Smooth muscle cell (in vitro differentiated cells): ENCODE measurements at regions not wholly inside any gene's neighbourhood (a gene's known extent, or its start where the extent isn't known, plus 50 kb on each side); places are given as distances from the start of the nearest gene placed in this dataset.

ENCODE experiments used
- DNase-seq: peaks from one replicate; lab custom pipeline; 2025; ENCODE audit not compliant: unreplicated experiment; lab: John Stamatoyannopoulos, UW
- H2AFZ ChIP-seq: fragments of 200-600 bp; sonication (generic); 2 replicates; pipeline ENCODE4 v1.6.0; 2016; ENCODE audit warnings: antibody characterized with exemption, low read depth, mild to moderate bottlenecking
- H3F3A ChIP-seq: fragments of 200-600 bp; sonication (generic); 2 replicates; pipeline ENCODE4 v1.6.0; 2017; ENCODE audit warnings: antibody characterized with exemption, low read depth
- H3K27ac ChIP-seq: fragments of 200-600 bp; sonication (generic); 2 replicates; pipeline ENCODE4 v1.5.1; 2016; ENCODE audit warnings: low read depth, mild to moderate bottlenecking
- H3K27me3 ChIP-seq: fragments of 200-600 bp; sonication (generic); 2 replicates; pipeline ENCODE4 v1.6.1; 2016; ENCODE audit warnings: low read depth, mild to moderate bottlenecking
- H3K36me3 ChIP-seq: fragments of 200-600 bp; sonication (generic); 2 replicates; pipeline ENCODE4 v1.5.1; 2016; ENCODE audit warnings: low read depth
- H3K4me1 ChIP-seq: fragments of 200-600 bp; sonication (generic); 2 replicates; pipeline ENCODE4 v1.5.1; 2016; ENCODE audit warnings: low read depth
- H3K4me2 ChIP-seq: fragments of 200-600 bp; sonication (generic); 2 replicates; pipeline ENCODE4 v1.6.0; 2016; ENCODE audit warnings: mild to moderate bottlenecking
- H3K4me3 ChIP-seq: fragments of 200-600 bp; sonication (generic); 2 replicates; pipeline ENCODE4 v1.5.1; 2016; ENCODE audit warnings: mild to moderate bottlenecking
- H3K79me2 ChIP-seq: fragments of 200-600 bp; sonication (generic); 2 replicates; pipeline ENCODE4 v1.6.0; 2016; ENCODE audit warnings: low read depth, mild to moderate bottlenecking
- H3K9ac ChIP-seq: fragments of 200-600 bp; sonication (generic); 2 replicates; pipeline ENCODE4 v1.6.0; 2016; ENCODE audit warnings: low read depth
- H3K9me3 ChIP-seq: fragments of 200-600 bp; sonication (generic); replicated peaks from 2 replicates; pipeline ENCODE4 v1.5.1; 2016; ENCODE audit warnings: low read depth
- H4K20me1 ChIP-seq: fragments of 200-600 bp; sonication (generic); 2 replicates; pipeline ENCODE4 v1.6.0; 2016; ENCODE audit warnings: low read depth
- CTCF ChIP-seq: fragments of 200-600 bp; sonication (generic); IDR thresholded peaks from 2 replicates; pipeline ENCODE4 v1.5.1; 2017; ENCODE audit warnings: borderline replicate concordance, mild to moderate bottlenecking, antibody characterized with exemption; ENCODE audit not compliant: insufficient read depth, poor library complexity, severe bottlenecking
- WGBS: methylation state at CpG from one replicate; pipeline ENCODE4 v1.1.7; 2016; ENCODE audit warnings: low lambda C conversion rate; 5-methylcytosine and 5-hydroxymethylcytosine counted together

GRCh38 chrX:51437521-51437920 is 58.9 kb downstream of the NUDT11 start:
- Histone ChIP-seq H2AFZ (no peak overlapping the region), H3K36me3 (no peaks in the 10 kb centered on the region), H3K4me3 (no peak overlapping the region), H3K27ac (no peak overlapping the region), H3K4me1 (no peaks in the 10 kb centered on the region), H3K27me3 (no peaks in the 10 kb centered on the region), H3K4me2 (no peak overlapping the region), H3F3A (no peaks in the 10 kb centered on the region), H3K79me2 (no peaks in the 10 kb centered on the region), H3K9me3 (no peaks in the 10 kb centered on the region), H4K20me1 (no peaks in the 10 kb centered on the region), H3K9ac (no peak overlapping the region)
- WGBS, result 77% methylated on average over 1 of the region's 1 CpG
- no peak for TF ChIP-seq CTCF
- DNase-seq, result no peak

GRCh38 chrX:51435101-51435500 is 61.3 kb downstream of the NUDT11 start:
- Histone ChIP-seq H3K27me3 (no peaks in the 10 kb centered on the region), H3F3A (no peaks in the 10 kb centered on the region), H3K4me1 (no peaks in the 10 kb centered on the region), H3K79me2 (no peaks in the 10 kb centered on the region), H3K9ac (no peak overlapping the region), H2AFZ (no peak overlapping the region), H4K20me1 (no peaks in the 10 kb centered on the region), H3K27ac (no peak overlapping the region), H3K4me2 (no peak overlapping the region), H3K9me3 (no peaks in the 10 kb centered on the region), H3K4me3 (no peak overlapping the region), H3K36me3 (no peaks in the 10 kb centered on the region)
- DNase-seq, result no peak
- WGBS, result 9% methylated on average over 1 of the region's 1 CpG
- no peak for TF ChIP-seq CTCF

- Histone ChIP-seq H2AFZ (no peak overlapping the region), H3K4me2 (no peak overlapping the region), H3K36me3 (no peaks in the 10 kb centered on the region), H3K27ac (no peak overlapping the region), H4K20me1 (no peaks in the 10 kb centered on the region), H3K27me3 (no peaks in the 10 kb centered on the region), H3K4me1 (no peaks in the 10 kb centered on the region), H3K79me2 (no peaks in the 10 kb centered on the region), H3K9ac (no peak overlapping the region), H3K4me3 (no peak overlapping the region), H3F3A (no peaks in the 10 kb centered on the region), H3K9me3 (no peaks in the 10 kb centered on the region)
- DNase-seq, result no peak
- 69% methylated on average over 4 of the region's 4 CpGs for whole genome bisulfite sequencing
- TF ChIP-seq CTCF, result no peak
Observed at GRCh38 chrX:51421972-51422597, 74.3 kb downstream of the NUDT11 start.

GRCh38 chrX:51420610-51421009 is 75.8 kb downstream of the NUDT11 start:
- no peaks in the 10 kb centered on the region for H3K79me2 ChIP-seq
- no peaks in the 10 kb centered on the region for H3K27me3 ChIP-seq
- no peaks in the 10 kb centered on the region for H3K36me3 ChIP-seq
- H3F3A ChIP-seq, result no peaks in the 10 kb centered on the region
- DNase-seq, result no peak
- WGBS, result 8% methylated on average over 5 of the region's 5 CpGs
- H3K9me3 ChIP-seq, result no peaks in the 10 kb centered on the region
- H3K4me2 ChIP-seq, result no peak overlapping the region
- no peaks in the 10 kb centered on the region for H3K4me1 ChIP-seq
- peak; percentile 58 for TF ChIP-seq CTCF
- no peak overlapping the region for H3K4me3 ChIP-seq
- no peaks in the 10 kb centered on the region for H4K20me1 ChIP-seq
- no peak overlapping the region for H3K9ac ChIP-seq
- H3K27ac ChIP-seq, result no peak overlapping the region
- no peak overlapping the region for H2AFZ ChIP-seq
